LHCN-M2 (cell line): ENCODE measurements at regions not wholly inside any gene's neighbourhood (a gene's known extent, or its start where the extent isn't known, plus 50 kb on each side); places are given as distances from the start of the nearest gene placed in this dataset.

ENCODE experiments used
- DNase-seq: peaks from one replicate; pipeline ENCODE4 v3.0.0-alpha.2; 2012; ENCODE audit warnings: low read depth

DNA sequence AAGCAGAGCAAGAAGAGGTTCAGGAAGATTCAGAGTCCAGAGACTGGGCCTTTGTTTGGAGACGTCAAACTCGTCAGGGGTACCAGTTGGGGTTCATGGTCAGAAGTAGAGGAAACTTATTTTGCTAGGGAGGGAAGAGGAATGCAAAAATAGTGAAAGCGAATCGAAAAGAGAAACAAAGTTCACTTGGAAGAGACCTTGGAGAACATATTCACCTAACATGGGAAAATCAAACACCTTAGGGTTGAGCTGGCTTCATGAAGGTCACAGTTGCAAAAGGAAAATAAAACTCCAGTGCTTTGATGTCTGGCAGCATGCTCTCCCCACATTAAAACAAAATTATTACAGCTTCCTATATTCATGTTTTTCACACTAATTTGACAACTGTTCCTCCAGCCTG, 440.4 kb downstream of the EPM2A start:
- DNase-seq = no peak

DNA sequence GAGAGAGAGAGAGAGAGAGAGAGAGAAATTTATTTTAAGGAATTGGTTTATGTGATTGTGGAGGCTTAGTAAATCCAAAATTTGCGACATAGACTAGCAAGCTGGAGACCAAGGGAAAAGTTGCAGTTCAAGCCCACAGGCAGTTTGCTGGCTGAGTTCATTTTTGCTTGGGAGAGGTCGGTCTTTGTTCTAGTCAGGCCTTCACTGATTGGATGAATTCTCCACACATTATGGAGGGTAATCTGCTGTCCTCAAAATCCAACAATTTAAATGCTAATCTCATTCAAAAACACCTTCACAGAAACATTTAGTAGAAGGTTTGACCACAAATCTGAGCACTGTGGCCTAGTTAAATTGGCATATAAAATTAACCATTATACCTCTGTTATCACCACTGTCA, 439.6 kb downstream of the EPM2A start:
- DNase-seq = no peak

DNA sequence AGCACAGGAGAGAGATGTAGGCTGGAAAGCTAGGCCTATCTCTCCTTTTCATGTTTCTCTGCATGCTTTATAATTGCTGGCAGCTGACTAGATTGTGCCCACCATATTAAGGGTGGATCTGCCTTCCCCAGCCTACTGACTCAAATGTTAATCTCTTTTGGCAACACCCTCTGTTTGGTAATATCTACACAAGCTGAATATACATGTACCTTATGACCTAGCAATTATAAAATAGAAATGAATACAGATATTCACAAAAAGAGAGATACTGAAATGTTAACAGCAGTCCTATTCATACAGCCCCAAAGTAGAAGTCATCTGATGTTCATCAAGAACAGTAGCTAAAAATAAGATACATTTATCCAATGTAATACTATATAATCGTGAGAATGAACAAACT, 429.6 kb downstream of the EPM2A start:
- no peak for DNase-seq

DNA sequence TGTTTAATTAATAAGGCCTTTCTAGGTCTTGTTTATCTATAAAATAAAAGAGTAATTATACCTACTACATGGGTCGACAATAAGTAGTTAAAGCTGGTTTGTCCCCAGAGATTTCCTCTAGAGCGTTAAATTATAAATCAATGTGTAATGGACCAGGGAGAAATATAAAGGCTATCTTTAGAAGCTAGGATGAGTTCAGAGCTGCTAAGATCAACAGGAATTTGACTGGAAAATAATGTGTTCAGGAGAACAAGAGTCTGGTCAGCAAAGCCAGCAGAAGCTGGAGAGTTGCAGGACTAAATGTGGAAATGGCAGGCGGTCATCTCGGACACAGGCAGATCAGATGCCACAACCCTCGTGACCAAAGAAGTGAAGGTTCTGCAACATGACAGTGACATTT, 428.8 kb downstream of the EPM2A start:
- no peak for DNase-seq

DNA sequence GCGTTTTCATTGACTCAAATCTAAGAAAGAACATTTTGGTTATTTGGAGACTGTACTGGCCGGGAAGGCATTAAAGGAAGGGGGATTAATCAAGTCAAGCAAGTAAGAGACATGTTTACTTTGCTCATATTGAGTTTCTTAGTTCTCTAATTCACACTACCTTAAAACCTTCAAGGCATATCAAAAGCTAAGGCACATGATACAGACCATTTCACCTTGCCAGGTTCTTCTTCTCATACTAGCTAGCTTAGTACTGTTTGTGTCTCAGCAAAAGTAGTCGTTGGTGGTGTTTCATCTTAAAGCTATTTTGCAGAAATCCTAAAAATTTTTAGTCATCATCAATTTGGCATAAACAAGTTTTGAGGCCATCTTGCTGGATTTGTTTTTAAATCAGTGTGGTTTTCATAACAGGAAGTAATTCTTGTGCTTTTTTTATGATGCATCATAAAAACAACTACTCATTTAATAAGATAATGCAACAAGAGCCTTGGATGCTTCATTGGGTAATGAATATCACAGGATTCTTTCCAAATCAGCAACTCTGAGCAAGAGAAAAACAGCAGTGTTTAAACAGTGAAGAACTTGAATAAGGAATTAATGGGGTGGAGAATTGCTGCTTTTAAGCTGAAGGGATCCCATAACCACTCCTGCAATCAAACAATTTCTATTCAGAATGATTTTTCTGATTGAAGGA, 425.3 kb downstream of the EPM2A start:
- peak; percentile 74 for DNase-seq

DNA sequence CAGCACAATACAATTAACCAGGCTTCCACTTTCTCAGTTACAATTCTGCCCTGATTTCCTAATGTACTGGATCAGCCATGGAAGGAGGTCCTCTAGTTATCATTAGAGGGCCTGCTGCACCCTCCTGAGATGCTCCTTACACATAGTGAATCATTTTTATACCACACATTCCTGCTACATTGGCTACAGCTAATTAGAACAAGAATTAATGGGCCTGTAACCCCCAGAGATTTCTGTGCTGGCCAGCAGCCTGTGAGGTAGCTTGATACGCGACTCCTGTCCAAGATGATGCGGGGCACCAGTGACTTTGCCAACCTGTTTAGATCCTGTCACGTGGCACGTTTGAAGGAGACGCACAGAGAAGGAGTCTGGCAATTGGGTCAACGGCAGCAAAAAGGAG, 422.8 kb downstream of the EPM2A start:
- DNase-seq = no peak

DNA sequence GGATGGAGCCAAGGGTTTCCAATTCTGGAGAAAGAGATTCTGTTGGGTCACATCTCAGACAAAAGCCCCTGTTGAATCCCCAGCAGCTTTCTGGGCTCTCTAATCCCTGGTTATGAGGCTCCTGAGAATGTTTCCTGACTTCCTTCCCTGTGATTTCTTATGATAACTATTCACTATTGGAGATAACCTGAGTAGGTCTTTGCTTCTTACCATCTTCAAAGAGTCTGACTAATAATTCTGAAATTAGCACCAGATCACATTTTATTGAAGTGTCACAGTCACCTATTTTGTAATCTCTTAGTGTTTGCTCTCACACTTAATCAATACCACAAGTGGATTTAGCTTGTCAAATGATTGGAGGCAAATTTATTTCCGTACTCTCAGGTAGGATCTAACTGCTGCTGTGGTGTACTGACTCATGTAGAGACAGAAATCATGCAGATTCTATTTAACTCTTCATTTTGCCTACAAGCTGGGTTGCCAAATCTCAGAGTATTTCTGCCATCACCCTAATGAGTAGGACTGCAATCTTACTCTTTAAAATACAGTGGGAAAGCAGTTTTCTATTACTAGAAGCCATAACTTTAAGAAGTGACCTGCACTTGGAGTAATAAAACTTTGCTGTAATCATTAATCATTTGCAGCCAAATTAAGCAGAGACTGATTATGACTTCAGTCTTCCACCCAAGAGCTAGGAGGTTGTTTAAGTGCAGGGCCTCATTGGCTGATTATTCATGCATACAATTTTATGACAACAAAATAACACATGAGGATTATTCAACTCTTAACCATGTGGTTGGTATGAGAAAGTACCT, 422.1 kb downstream of the EPM2A start:
- no peak for DNase-seq

DNA sequence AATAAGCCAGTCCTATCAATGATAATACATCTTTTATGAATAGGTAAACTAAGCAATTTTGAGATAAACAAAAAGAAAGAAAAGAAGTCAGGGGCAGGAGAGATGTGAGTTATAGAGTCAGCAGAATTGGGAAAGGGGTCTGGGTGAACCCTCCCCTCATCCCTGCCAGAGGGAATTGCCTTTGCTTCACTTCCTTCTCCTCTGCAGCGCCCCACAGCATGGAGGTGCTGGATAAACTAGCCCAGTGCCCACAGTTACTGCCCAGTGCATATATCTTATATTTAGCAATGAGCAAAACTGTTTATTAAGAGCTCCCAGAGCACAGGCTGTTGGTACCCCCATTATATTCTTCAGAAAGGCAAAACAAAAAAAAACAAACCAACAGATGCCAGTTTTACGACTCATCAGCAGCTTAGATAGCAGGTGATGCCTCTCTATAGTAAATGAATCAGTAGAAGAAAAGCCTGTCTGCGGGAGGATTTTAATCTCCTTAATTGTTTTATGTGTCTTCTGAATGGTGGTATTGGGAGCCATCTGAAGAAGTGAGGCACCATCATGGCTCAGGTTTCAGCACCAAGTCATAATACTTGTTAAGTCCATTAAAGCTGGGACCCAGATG, 419.2 kb downstream of the EPM2A start:
- DNase-seq = peak; percentile 65

DNA sequence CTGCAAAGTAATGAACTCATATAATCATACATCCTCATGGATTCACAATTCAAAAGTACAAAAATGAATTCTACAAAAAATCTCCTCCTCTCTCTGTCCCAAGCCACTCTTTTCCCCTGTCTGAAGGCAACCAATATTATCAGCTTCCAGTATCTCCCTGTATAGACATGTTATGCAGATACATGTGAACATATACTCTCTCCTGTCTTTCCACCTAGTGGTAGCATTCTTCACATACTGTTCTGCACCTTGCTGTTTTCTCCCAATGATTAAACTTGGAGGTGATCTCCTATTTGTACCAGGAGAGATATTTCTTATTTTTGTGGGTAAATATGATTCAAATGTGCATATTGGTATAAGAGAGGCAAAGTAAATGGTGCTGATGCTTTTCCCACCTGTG, 416.4 kb downstream of the EPM2A start:
- no peak for DNase-seq

DNA sequence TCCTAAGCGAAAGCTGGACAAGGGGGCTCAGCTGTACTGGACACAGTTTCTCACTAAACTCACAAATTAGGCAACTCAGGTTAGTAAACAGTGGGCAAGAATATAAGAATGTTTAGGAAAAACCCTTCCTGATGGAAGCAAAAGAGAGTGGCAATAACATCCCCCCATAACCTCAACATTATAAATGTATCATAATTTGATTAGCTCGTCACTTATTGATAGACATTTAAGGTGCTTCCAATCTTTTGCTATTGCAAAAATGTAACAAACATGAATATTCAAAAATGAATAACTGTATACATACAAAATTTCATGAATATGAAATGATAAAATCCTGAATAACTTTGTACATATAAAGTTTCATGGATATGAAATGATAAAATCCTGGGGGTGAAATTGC, 415.7 kb downstream of the EPM2A start:
- no peak for DNase-seq

DNA sequence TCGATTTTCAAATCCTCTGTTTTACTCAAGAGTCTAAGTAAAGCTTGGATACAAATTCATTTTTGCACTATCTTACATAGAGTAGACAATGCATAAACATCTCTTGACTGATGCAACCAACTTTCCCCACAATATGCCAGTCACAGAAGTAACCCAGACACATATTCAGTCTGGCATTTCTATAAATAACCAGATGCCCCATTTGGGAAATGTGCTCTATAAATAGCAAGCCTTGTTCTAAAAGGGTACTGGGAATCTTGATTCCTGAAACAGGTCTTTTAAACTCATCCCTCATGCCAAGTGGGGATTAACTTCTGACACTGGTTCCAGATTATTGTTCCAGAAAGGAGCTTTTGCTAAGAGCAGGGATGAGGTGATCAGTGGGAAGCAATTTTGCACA, 411.7 kb downstream of the EPM2A start:
- peak; percentile 11 for DNase-seq

DNA sequence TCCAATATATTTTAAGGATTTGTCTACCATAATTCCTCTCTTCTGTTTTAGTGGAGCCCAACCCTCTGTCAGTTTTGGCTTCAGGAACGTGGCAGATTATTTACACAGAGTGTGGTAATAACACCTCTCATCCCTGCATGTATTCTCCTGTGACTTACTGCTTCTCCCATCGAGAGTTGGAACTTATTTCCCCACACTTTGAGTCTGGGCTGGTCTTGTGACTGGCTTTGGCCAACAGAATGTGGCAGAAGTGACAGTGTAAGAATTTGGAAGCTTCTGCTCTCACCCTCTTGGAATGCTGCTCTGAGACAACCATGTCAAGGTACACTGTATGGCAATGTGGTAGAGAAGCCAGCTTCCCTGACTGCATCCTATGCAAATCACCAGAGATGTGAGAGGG, 407.7 kb downstream of the EPM2A start:
- no peak for DNase-seq

DNA sequence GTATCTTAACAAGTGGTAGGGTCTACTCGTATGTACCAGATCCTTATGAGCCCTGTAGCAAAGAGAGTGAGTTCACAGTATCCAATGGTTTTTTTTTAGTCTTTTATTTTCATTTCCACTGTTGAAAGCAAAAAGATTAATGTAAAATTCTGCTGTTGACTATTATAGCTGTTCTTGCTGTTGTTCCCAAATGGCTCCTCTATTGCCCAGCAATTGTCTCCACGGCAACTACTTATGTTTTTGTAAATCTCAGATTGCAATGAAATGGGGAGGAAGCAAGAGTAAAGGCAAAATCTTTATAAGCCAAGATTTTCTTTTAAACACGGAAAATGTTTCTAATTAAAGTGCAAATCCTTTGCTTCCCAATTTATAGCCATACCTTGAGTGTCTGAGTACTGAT, 406.1 kb downstream of the EPM2A start:
- DNase-seq = no peak

DNA sequence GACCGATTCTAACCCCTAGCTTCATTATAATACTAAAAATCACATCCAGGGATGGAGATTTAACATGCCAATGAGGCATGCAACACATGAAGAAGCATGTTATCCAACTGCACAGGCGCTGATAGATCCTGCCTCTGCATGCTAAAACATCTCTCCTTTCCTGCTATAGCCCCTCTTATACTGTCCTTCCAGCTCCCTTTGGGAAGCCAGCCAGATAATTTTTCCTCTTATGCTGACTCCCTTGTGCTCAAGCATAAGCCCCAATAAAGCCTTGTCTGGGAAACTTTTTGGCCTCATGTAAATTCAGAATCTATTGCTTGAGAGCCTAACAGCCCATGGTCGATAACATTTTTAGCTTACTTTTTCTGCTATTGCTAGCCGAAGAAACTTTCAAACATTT, 404.3 kb downstream of the EPM2A start:
- no peak for DNase-seq

DNA sequence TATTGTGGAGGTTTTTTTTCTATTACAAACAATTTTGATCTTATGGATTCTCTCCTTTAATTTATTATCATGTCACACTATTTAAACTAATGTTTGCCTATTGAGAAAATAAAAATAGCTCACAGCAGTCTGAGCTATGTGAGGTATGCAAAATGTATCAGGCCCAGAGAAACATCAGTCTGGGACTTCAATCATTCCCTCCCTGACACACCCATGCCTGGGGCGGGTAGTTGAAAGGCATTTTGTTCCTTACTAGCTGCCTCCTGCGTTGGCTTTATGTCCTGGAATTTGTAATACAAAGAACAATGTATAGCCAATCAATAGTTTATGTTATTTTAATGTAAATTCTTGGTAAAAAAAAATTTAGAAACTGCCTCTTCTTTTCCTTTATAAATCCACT, 403.3 kb downstream of the EPM2A start:
- no peak for DNase-seq

DNA sequence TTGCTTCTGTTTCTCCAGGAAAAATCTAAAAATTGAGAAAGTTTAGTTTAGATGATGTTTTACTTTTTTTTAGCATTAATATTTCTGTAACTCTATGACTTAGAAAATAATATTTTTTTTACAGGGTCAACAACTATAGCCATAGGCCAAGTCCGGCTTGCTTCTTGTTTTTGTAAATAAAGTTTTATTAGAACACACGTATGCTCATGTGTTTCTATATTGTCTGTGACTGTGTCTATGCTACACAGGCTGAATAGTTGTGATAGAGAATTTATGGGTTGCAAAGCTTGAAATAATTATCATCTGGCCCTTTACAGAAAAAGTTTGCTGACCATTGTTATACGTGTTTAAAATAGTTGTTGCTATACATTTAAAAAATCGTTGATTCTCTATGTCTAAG, 399.2 kb downstream of the EPM2A start:
- no peak for DNase-seq

DNA sequence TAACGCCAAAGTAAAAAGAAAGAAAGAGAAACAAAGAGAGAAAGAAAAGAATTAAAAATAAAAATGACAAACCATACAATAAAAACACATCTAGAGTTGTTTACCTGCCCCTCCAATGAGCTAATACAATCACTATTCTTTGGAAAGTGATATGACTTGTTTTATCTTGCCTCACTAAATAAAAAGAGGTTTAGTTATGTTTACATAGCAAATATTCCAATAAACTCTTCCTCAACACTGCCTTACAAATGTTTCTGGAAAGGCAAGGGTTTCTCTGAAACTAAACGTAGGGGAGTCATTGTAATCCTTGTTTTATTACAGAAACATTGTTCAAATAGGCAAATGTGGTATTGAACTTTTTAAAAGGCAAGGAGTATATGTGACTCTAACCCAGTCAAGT, 396.2 kb downstream of the EPM2A start:
- DNase-seq = no peak

DNA sequence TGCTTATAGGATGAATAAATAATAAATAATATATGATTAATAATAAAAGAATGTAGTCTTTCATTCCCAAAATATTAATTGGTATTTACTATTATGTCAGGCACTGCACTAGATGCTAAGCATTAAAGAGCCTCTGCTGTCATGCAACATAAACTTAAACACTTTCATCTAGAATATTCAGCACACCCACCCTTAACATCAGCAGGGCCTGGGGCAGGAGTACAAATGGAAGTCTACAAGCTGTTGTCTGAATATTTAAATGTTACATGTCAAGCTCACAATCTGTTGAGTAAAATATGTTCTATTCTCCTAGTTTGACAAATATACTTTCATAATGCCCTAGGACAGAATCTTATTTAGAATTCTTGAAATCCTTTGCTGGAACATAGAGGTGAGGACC, 395.1 kb downstream of the EPM2A start:
- DNase-seq = no peak

DNA sequence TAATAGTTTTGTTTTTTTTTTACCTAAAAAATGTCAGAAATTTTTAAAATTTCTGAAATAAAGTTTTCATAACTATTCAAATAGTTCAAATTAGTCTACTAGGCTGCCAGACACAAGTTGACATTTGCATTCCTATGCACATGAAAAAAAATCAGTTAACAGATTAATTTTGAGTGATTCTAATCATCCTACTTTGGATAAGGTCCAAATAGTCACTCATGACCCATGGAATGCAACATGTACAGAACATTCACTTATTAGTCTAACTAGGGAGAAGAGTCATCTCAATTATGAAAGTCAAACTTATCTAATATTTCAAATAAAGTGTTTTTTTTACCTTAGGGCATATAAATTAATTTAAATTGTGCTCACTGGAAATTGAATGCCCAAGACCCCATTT, 390.2 kb downstream of the EPM2A start:
- no peak for DNase-seq

DNA sequence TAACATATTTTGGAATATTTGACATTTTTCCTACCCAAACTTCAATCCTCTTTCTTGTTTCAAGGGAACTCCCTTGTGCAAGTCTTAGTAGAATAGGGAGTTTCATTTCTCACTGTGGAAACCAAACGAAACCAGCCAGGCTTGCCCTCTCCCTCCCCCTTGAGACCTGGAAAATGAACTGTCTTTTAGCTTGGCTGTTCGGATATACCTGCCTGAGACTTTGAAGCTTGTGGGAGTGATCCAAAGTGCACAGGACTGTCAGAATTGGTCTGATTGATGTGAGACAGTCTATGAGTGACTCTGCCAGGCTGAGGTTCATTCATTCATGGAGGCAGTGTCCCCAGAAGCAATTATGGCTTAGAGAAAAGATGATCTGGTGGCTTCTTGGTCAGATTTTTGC, 388.1 kb downstream of the EPM2A start:
- no peak for DNase-seq

DNA sequence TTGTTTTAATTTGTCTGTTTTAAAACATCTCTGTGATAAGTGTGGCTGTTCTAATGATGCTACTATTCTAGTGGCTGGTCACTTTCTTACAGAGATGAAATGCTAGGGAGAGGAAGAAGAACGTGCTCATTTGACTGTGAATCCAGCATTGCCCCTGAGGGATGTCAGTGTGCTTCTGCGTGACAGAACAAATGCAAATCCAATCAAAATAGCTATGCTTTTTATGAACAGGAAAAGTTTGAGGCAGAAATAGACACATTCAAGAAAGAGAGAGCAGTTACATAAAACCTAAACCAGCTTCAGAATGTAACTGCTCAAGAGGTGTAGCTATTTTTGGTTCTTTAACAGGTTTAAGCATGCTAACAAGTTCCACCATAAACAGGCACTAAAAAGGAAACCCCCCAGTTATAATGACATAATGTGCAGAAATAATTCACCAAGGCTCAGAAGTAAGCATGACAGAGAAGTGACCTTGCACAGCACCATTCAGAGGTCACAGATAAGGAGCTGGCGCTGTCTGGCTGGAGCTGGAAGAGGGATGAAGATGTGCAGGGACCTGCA, 385.3 kb downstream of the EPM2A start:
- DNase-seq = no peak

DNA sequence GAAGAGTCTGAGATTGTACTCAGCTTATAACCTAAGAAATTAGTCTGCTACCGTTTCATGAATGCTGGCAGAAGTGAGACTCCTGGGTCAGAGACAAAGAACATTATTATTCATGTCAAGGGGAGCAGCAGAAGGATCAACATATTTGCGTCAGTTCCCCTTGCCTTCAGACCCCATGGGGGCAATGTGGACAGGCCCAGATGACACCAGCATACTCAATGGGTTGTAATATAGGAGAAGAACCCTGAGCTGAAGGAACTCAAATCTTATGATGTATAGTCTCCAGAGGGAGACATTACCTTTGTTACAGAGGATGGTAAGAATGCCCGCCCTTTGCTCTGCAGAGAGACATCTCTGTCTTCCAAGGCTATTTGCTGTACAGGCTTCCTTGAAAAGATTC, 384.4 kb downstream of the EPM2A start:
- no peak for DNase-seq
